ENCODE measurements at regions not wholly inside any gene's neighbourhood (a gene's known extent, or its start where the extent isn't known, plus 50 kb on each side); places are given as distances from the start of the nearest gene placed in this dataset.

GRCh38 chr15:62816342-62817069 lies 226.0 kb upstream of the TPM1 start:
- peak overlapping the region; percentile 55 for H3K27ac Mint-ChIP-seq
- TF ChIP-seq, protein P1, sequence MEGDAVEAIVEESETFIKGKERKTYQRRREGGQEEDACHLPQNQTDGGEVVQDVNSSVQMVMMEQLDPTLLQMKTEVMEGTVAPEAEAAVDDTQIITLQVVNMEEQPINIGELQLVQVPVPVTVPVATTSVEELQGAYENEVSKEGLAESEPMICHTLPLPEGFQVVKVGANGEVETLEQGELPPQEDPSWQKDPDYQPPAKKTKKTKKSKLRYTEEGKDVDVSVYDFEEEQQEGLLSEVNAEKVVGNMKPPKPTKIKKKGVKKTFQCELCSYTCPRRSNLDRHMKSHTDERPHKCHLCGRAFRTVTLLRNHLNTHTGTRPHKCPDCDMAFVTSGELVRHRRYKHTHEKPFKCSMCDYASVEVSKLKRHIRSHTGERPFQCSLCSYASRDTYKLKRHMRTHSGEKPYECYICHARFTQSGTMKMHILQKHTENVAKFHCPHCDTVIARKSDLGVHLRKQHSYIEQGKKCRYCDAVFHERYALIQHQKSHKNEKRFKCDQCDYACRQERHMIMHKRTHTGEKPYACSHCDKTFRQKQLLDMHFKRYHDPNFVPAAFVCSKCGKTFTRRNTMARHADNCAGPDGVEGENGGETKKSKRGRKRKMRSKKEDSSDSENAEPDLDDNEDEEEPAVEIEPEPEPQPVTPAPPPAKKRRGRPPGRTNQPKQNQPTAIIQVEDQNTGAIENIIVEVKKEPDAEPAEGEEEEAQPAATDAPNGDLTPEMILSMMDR (IDR thresholded peaks at IDR 0.05; ENCODE audit: unreplicated experiment): no peak
- H3K27me3 Mint-ChIP-seq (ENCODE audit: low read depth): no peaks in the 10 kb centered on the region
- DNase-seq (ENCODE audit: low spot score in 2 of 2, unreplicated experiment in 2 of 2): no peak
- H3K4me1 Mint-ChIP-seq: peaks cover 41% of the 10 kb centered on the region
- H3K36me3 Mint-ChIP-seq: no peaks in the 10 kb centered on the region
- no peaks in the 10 kb centered on the region for H3K9me3 Mint-ChIP-seq
- no peak overlapping the region for H3K4me3 Mint-ChIP-seq

DNA sequence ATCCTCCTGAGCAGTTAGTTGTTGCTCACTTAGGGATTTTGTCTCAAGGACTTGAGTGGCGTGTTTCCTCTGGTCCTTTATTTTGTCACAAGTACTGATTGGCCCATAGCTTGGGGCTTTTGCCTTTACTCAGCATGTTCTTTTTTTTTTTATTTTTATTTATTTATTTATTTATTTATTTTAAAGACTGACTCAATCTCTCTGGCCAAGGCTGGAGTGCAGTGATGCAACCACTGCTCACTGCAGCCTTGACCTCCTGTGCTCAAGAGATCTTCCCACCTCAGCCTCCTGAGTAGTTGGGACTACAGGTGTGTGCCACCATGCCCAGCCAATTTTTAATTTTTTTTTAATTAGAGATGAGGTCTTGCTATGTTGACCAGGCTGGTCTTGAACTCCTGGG lies 223.9 kb upstream of the TPM1 start:
- H3K4me1 Mint-ChIP-seq: peaks cover 26% of the 10 kb centered on the region
- H3K9me3 Mint-ChIP-seq: no peaks in the 10 kb centered on the region
- H3K27ac Mint-ChIP-seq: no peak overlapping the region
- TF ChIP-seq, protein P1 (IDR thresholded peaks at IDR 0.05; ENCODE audit: unreplicated experiment): no peak
- DNase-seq (ENCODE audit: low spot score in 2 of 2, unreplicated experiment in 2 of 2): no peak
- no peaks in the 10 kb centered on the region for H3K36me3 Mint-ChIP-seq
- H3K27me3 Mint-ChIP-seq (ENCODE audit: low read depth): no peaks in the 10 kb centered on the region
- no peak overlapping the region for H3K4me3 Mint-ChIP-seq

- no peak overlapping the region for H3K27ac Mint-ChIP-seq
- TF ChIP-seq, protein P1 (IDR thresholded peaks at IDR 0.05; ENCODE audit: unreplicated experiment): no peak
These were observed 221.0 kb upstream of the TPM1 start for GRCh38 chr15:62821384-62822131.

DNA sequence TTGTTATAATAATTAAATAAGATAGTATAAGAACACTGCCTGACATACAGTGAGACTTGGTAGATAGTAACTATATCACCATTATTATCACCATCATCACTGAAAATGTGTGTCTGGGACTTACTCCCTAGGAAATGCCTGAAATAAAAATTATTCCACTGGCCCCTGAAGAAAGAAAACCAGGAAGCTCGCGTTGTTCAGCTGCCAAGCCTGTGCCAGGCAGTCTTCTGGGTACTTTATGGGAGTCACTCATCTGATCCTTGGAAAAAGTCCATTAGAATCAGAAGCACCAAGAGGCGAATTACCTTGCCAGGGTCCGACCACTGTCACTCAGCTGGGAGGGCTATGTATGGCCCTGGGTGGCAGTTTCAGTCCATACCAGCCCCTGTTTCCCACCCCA lies 220.3 kb upstream of the TPM1 start:
- H3K4me3 Mint-ChIP-seq: no peak overlapping the region
- TF ChIP-seq, protein P1 (IDR thresholded peaks at IDR 0.05; ENCODE audit: unreplicated experiment): no peak
- DNase-seq (ENCODE audit: low spot score in 2 of 2, unreplicated experiment in 2 of 2): no peak
- H3K36me3 Mint-ChIP-seq: no peaks in the 10 kb centered on the region
- H3K4me1 Mint-ChIP-seq: peaks cover 15% of the 10 kb centered on the region
- H3K27me3 Mint-ChIP-seq (ENCODE audit: low read depth): no peaks in the 10 kb centered on the region
- H3K9me3 Mint-ChIP-seq: no peaks in the 10 kb centered on the region
- H3K27ac Mint-ChIP-seq: no peak overlapping the region

More at GRCh38 chr15:62821384-62822131, 221.0 kb upstream of the TPM1 start:
- DNase-seq (ENCODE audit: low spot score in 2 of 2, unreplicated experiment in 2 of 2): no peak
- no peaks in the 10 kb centered on the region for H3K9me3 Mint-ChIP-seq
- H3K4me1 Mint-ChIP-seq: peaks cover 20% of the 10 kb centered on the region
- H3K27me3 Mint-ChIP-seq (ENCODE audit: low read depth): no peaks in the 10 kb centered on the region
- no peaks in the 10 kb centered on the region for H3K36me3 Mint-ChIP-seq
- H3K4me3 Mint-ChIP-seq: no peak overlapping the region

DNA sequence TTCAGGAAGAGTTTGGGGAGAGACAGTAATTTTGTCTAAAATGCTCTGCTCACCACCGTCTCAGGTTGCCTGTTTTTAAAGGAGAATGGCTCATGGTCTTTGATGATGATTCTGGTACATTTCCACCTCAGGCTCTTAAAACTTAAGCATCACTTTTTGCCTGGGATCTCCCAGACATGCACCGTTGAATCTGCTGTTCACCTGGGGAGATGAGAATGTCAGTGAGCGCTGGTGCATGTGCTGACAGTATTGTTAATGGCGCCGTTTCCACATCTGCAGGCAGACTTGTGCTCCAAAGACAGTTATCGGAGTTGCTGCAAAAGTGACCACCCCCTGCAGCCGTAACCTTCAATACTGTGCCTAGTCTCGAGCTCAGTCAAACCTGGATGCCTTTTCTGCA lies 219.0 kb upstream of the TPM1 start:
- Mint-ChIP-seq H3K36me3 (no peaks in the 10 kb centered on the region), H3K27ac (no peak overlapping the region)
- DNase-seq (ENCODE audit: low spot score in 2 of 2, unreplicated experiment in 2 of 2): no peak

More for the DNA sequence above, 219.0 kb upstream of the TPM1 start:
- H3K27me3 Mint-ChIP-seq (ENCODE audit: low read depth): no peaks in the 10 kb centered on the region
- TF ChIP-seq, protein P1 (IDR thresholded peaks at IDR 0.05; ENCODE audit: unreplicated experiment): no peak
- H3K4me3 Mint-ChIP-seq: no peak overlapping the region
- peaks cover 22% of the 10 kb centered on the region for H3K4me1 Mint-ChIP-seq
- H3K9me3 Mint-ChIP-seq: no peaks in the 10 kb centered on the region
